GM23248 (cell line): ENCODE measurements at regions not wholly inside any gene's neighbourhood (a gene's known extent, or its start where the extent isn't known, plus 50 kb on each side); places are given as distances from the start of the nearest gene placed in this dataset.
"Not testable (repeated sequence)": the region's sequence is repeated elsewhere in the genome, so short reads cannot be mapped to it uniquely, and the experiment has no call there.

Experiments
- EZH2 ChIP-seq: fragments of 200-600 bp; sonication (generic); IDR thresholded peaks from 2 replicates; pipeline ENCODE4 v1.6.1; 2018; ENCODE audit warnings: antibody characterized with exemption, mild to moderate bottlenecking; ENCODE audit not compliant: insufficient read depth, poor library complexity, severe bottlenecking
- EZH2phosphoT487 ChIP-seq: fragments of 200-600 bp; sonication (generic); IDR thresholded peaks from 2 replicates; pipeline ENCODE4 v1.6.1; 2018; ENCODE audit warnings: antibody characterized with exemption, moderate library complexity, mild to moderate bottlenecking, low read depth; ENCODE audit not compliant: insufficient read depth

DNA sequence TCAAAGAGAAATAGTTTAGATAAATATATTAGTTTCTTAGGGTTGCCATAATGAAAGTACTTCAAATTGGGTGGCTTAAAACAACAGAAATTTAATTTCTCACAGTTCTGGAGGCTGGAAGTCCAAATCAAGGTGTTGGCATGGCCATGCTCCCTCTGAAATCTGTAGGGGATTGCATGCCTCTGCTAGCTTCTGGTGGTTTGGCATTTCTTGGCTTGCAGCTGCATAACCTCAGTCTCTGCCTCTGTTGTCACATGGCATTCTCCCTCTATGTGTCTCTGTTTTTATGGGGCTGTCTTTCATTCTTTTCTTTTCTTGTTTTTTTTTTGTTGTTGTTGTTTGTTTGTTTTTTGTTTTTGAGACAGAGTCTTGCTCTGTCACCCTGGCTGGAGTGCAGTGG is 132.7 kb downstream of the NRN1 start:
- TF ChIP-seq EZH2, EZH2phosphoT487: not testable (repeated sequence)
